ENCODE measurements at regions not wholly inside any gene's neighbourhood (a gene's known extent, or its start where the extent isn't known, plus 50 kb on each side); places are given as distances from the start of the nearest gene placed in this dataset.
A peak's percentile ranks its signal among the peaks of the same experiment; 100 is the strongest.

- intact Hi-C loops (cut with micrococcal nuclease; ENCODE audit: unreplicated experiment): no loop called here
- DNase-seq (ENCODE audit: low spot score): no peak
- FAIRE-seq: no peak
- ATAC-seq: no peak
- BruUV-seq (replicated peaks): no TSS peak
- Histone ChIP-seq H3K27me3 (ENCODE audit: control insufficient read depth in 1 of 2, insufficient read depth in 2 of 2, low read length in 2 of 2) (no peaks in the 10 kb centered on the region; a peak in 1 of 5 replicates), H3K4me3 (replicated peaks in 1 of 3; ENCODE audit: insufficient read depth in 1 of 3, low read depth in 2 of 3, low read length in 3 of 3) (no peak overlapping the region), H3K9ac (ENCODE audit: insufficient read depth, low read depth, low read length) (no peak overlapping the region), H4K20me1 (ENCODE audit: insufficient read depth, low read length) (no peaks in the 10 kb centered on the region), H2AFZ (ENCODE audit: low read length) (no peak overlapping the region), H3K9me3 (ENCODE audit: low read length) (no peaks in the 10 kb centered on the region), H3K27ac (ENCODE audit: extremely low read length, insufficient read depth, low read length) (no peak overlapping the region), H3K36me3 (replicated peaks in 1 of 2; ENCODE audit: control insufficient read depth in 1 of 2, insufficient read depth in 2 of 2, low read length in 2 of 2) (no peaks in the 10 kb centered on the region), H3K79me2 (ENCODE audit: insufficient read depth, low read length) (no peaks in the 10 kb centered on the region), H3K4me1 (ENCODE audit: insufficient read depth, low read length) (peaks cover 9% of the 10 kb centered on the region), H3K4me2 (ENCODE audit: low read depth, low read length) (no peak overlapping the region)
- ChIA-PET CTCF (ENCODE audit: low intra/inter-chr PET ratio, low total read pairs) (no interaction called here), POLR2A (no interaction called here)
- in situ Hi-C loops (cut with HindIII; ENCODE audit: extremely low pct_ligation_motif_present, low pct_unique_long_range_greater_than_20kb): no loop called here
- no peak for TF ChIP-seq ZBTB33 (CRISPR knock-in tag; IDR thresholded peaks at IDR 0.05)
- peak; percentile 34; the same call in 1 of the 2 replicates for TF ChIP-seq ATF7 (IDR thresholded peaks at IDR 0.05)
- TF ChIP-seq ATF7 (CRISPR knock-in tag; IDR thresholded peaks at IDR 0.05): no peak
- no peak for TF ChIP-seq PAF1 (CRISPR knock-in tag; IDR thresholded peaks at IDR 0.05)
- no peak for TF ChIP-seq SMARCC2 (IDR thresholded peaks at IDR 0.05)
- TF ChIP-seq ZNF143 (CRISPR knock-in tag; IDR thresholded peaks at IDR 0.05): no peak
- no peak for TF ChIP-seq NKX3-1 (CRISPR knock-in tag; IDR thresholded peaks at IDR 0.05)
- TF ChIP-seq BATF2 (CRISPR knock-in tag; IDR thresholded peaks at IDR 0.05): no peak
- no peak for TF ChIP-seq HHEX (CRISPR knock-in tag; IDR thresholded peaks at IDR 0.05)
- 2% methylated on average over 3 of the region's 3 CpGs for WGBS (ENCODE audit: low lambda C conversion rate)
Measured at GRCh38 chr15:45773149-45773548, 138.3 kb downstream of the SQOR start.
